ENCODE measurements at regions not wholly inside any gene's neighbourhood (a gene's known extent, or its start where the extent isn't known, plus 50 kb on each side); places are given as distances from the start of the nearest gene placed in this dataset.

GRCh38 chr9:106438928-106439327 is 424.0 kb upstream of the ZNF462 start:
- no peaks in the 10 kb centered on the region for H3K36me3 ChIP-seq (ENCODE audit: control insufficient read depth in 2 of 2, extremely low read depth in 1 of 2, insufficient read depth in 2 of 2, low read length in 2 of 2)
- H3K27ac ChIP-seq (ENCODE audit: control insufficient read depth, insufficient read depth, low read length) = no peak overlapping the region
- TF ChIP-seq CTCF (optimal IDR thresholded peaks at IDR 0.05 in 1 of 3, IDR thresholded peaks at IDR 0.05 in 1 of 3, conservative IDR thresholded peaks at IDR 0.05 in 1 of 3; ENCODE audit: extremely low read depth in 1 of 3, insufficient read depth in 2 of 3, low read length in 3 of 3) (no peak), EZH2 (IDR thresholded peaks at IDR 0.05; ENCODE audit: low read length) (no peak)
- no peaks in the 10 kb centered on the region for H3K9me1 ChIP-seq (ENCODE audit: control insufficient read depth, extremely low read depth, insufficient read depth, low read length)
- no peak overlapping the region for H3K9ac ChIP-seq (ENCODE audit: control insufficient read depth, extremely low read depth, insufficient read depth, low read length)
- no peak overlapping the region for H2AFZ ChIP-seq (ENCODE audit: control insufficient read depth, low read length)
- H3K9me3 ChIP-seq (ENCODE audit: control insufficient read depth, low read depth, low read length) = no peaks in the 10 kb centered on the region
- no peaks in the 10 kb centered on the region for H3K4me1 ChIP-seq (ENCODE audit: control insufficient read depth, extremely low read depth, insufficient read depth, low read length)
- dilution Hi-C loops (cut with MboI; ENCODE audit: extremely low pct_ligation_motif_present, low sequenced_read_pairs) = no loop called here
- no peaks in the 10 kb centered on the region for H4K20me1 ChIP-seq (ENCODE audit: control insufficient read depth, extremely low read depth, insufficient read depth, low read length)
- no peak overlapping the region for H3K4me3 ChIP-seq (ENCODE audit: control insufficient read depth in 2 of 3, extremely low read depth in 1 of 3, insufficient read depth in 2 of 3, low read depth in 1 of 3, low read length in 3 of 3)
- DNase-seq (ENCODE audit: low read depth, low spot score) = no peak
- no peak overlapping the region for H3K4me2 ChIP-seq (ENCODE audit: control insufficient read depth, extremely low read depth, insufficient read depth, low read depth, low read length)
- no peaks in the 10 kb centered on the region for H3K79me2 ChIP-seq (ENCODE audit: control insufficient read depth, insufficient read depth, low read length)
- FAIRE-seq = no peak
- no peaks in the 10 kb centered on the region for H3K27me3 ChIP-seq (ENCODE audit: control insufficient read depth, extremely low read depth, insufficient read depth, low read length)

DNA sequence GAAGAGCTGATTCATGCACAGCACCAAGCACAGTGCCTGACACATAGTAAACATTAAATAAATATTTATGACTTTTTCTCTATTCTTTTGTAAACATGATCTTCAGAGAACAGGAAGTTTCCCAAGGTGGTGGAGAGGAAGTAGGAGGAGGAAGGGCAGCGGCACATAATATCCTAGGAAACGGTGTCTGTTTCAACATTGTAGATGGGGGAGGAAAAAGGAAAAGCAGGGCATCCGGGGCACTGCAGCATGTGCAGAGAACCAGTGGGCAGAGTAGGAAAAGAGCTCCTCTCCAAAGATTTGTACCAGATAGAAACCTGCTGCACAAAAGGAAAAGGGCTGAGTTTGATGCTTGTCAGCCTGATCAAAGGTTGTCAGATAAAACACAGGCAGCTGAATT is 421.7 kb upstream of the ZNF462 start:
- H3K4me3 ChIP-seq (ENCODE audit: control insufficient read depth in 2 of 3, extremely low read depth in 1 of 3, insufficient read depth in 2 of 3, low read depth in 1 of 3, low read length in 3 of 3) = no peak overlapping the region
- no peaks in the 10 kb centered on the region for H3K4me1 ChIP-seq (ENCODE audit: control insufficient read depth, extremely low read depth, insufficient read depth, low read length)
- no peaks in the 10 kb centered on the region for H3K79me2 ChIP-seq (ENCODE audit: control insufficient read depth, insufficient read depth, low read length)
- H3K4me2 ChIP-seq (ENCODE audit: control insufficient read depth, extremely low read depth, insufficient read depth, low read depth, low read length) = no peak overlapping the region
- no peaks in the 10 kb centered on the region for H3K27me3 ChIP-seq (ENCODE audit: control insufficient read depth, extremely low read depth, insufficient read depth, low read length)
- no peak overlapping the region for H3K9ac ChIP-seq (ENCODE audit: control insufficient read depth, extremely low read depth, insufficient read depth, low read length)
- TF ChIP-seq EZH2 (IDR thresholded peaks at IDR 0.05; ENCODE audit: low read length) (no peak), CTCF (optimal IDR thresholded peaks at IDR 0.05 in 1 of 3, IDR thresholded peaks at IDR 0.05 in 1 of 3, conservative IDR thresholded peaks at IDR 0.05 in 1 of 3; ENCODE audit: extremely low read depth in 1 of 3, insufficient read depth in 2 of 3, low read length in 3 of 3) (no peak)
- no peaks in the 10 kb centered on the region for H3K36me3 ChIP-seq (ENCODE audit: control insufficient read depth in 2 of 2, extremely low read depth in 1 of 2, insufficient read depth in 2 of 2, low read length in 2 of 2)
- H2AFZ ChIP-seq (ENCODE audit: control insufficient read depth, low read length) = no peak overlapping the region
- H3K9me3 ChIP-seq (ENCODE audit: control insufficient read depth, low read depth, low read length) = no peaks in the 10 kb centered on the region
- FAIRE-seq = no peak
- H3K27ac ChIP-seq (ENCODE audit: control insufficient read depth, insufficient read depth, low read length) = no peak overlapping the region
- no peaks in the 10 kb centered on the region for H4K20me1 ChIP-seq (ENCODE audit: control insufficient read depth, extremely low read depth, insufficient read depth, low read length)
- no peaks in the 10 kb centered on the region for H3K9me1 ChIP-seq (ENCODE audit: control insufficient read depth, extremely low read depth, insufficient read depth, low read length)
- DNase-seq (ENCODE audit: low read depth, low spot score) = no peak
- dilution Hi-C loops (cut with MboI; ENCODE audit: extremely low pct_ligation_motif_present, low sequenced_read_pairs) = no loop called here
